HCT116 (cell line): ENCODE measurements at regions not wholly inside any gene's neighbourhood (a gene's known extent, or its start where the extent isn't known, plus 50 kb on each side); places are given as distances from the start of the nearest gene placed in this dataset.

Experiments
- ATAC-seq: fragments of 200-7000 bp; cut with Tn5 transposase; 2 replicates; pipeline ENCODE4 v1.9.1; 2020; ENCODE audit warnings: mild to moderate bottlenecking, moderate library complexity
- BruUV-seq: library from RNA; stranded (reverse); fragments of 400-500 nt; replicated peaks from 2 replicates; lab custom pipeline; 2021; lab: Mats Ljungman, UMichigan
- CTCF ChIA-PET: fragments of 300-600 bp; sonication (Branson Sonifier 250); formaldehyde crosslinking; loops from one replicate; lab custom pipeline; 2021; ENCODE audit warnings: antibody characterized with exemption; lab: Charles Lee
- POLR2A ChIA-PET: fragments of 300-600, 350-600 bp; sonication (Branson Sonifier 250); formaldehyde crosslinking; loops from one replicate; lab custom pipeline; 2021; ENCODE audit warnings: antibody characterized with exemption; lab: Charles Lee
- RAD21 ChIA-PET, 2 experiments: fragments of 300-600 bp; sonication (Branson Sonifier 250); formaldehyde crosslinking; loops; one replicate each; lab custom pipeline; 2023; ENCODE audit warnings: low total read pairs in 2 of 2; ENCODE audit not compliant: uncharacterized antibody in 2 of 2, unreplicated experiment in 2 of 2, low non-redundant PET in 1 of 2; lab: Charles Lee
- DNase-seq: peaks from one replicate; pipeline ENCODE4 v3.0.0-alpha.2; 2010; ENCODE audit warnings: low read depth, low spot score
- H2AFZ ChIP-seq: fragments of 200-600 bp; shearing (Covaris generic), sonication (generic); 2 replicates; pipeline ENCODE4 v1.6.1; 2017; ENCODE audit warnings: low read depth, mixed run types, mixed read lengths, antibody characterized with exemption, low read length; ENCODE audit not compliant: poor library complexity, severe bottlenecking
- H3K27ac ChIP-seq: 2 replicates; pipeline ENCODE4 v1.5.1; 2012; ENCODE audit warnings: low read depth, low read length
- H3K27me3 ChIP-seq: fragments of 200-600 bp; sonication (generic); 2 replicates; pipeline ENCODE4 v1.6.1; 2016; ENCODE audit warnings: mixed run types, low read length, mixed read lengths; ENCODE audit not compliant: insufficient read depth
- H3K36me3 ChIP-seq, 2 experiments: fragments of 200-500 bp in 1 of 2; fragments of 200-600 bp in 1 of 2; sonication (Bioruptor generic) in 1 of 2; sonication (generic) in 1 of 2; 2 replicates each; pipeline versions ENCODE4 v1.5.1 to v1.6.1; 2014 to 2016; ENCODE audit warnings: low read length in 2 of 2, inconsistent platforms in 1 of 2, mixed read lengths in 1 of 2, mixed run types in 1 of 2; ENCODE audit not compliant: insufficient read depth in 2 of 2, control insufficient read depth in 1 of 2
- H3K4me1 ChIP-seq, 2 experiments: fragments of 200-600 bp in 1 of 2; sonication (generic) in 1 of 2; 2 replicates each; pipeline versions ENCODE4 v1.5.1 to v1.6.1; 2012 to 2017; ENCODE audit warnings: low read length in 2 of 2, inconsistent platforms in 1 of 2, mild to moderate bottlenecking in 1 of 2, mixed read lengths in 1 of 2, mixed run types in 1 of 2, moderate library complexity in 1 of 2; ENCODE audit not compliant: insufficient read depth in 2 of 2, control insufficient read depth in 1 of 2
- H3K4me2 ChIP-seq: fragments of 200-600 bp; sonication (generic); 2 replicates; pipeline ENCODE4 v1.6.1; 2017; ENCODE audit warnings: mixed run types, low read length, mixed read lengths
- H3K4me3 ChIP-seq, 2 experiments: fragments of 200-600 bp in 1 of 2; sonication (generic) in 1 of 2; replicated peaks in 1 of 2; 2 replicates each; pipeline ENCODE4 v1.5.1; 2011 to 2016; ENCODE audit warnings: low read length in 2 of 2, control low read depth in 1 of 2, low read depth in 1 of 2, mild to moderate bottlenecking in 1 of 2, mixed read lengths in 1 of 2, mixed run types in 1 of 2
- H3K79me2 ChIP-seq: fragments of 200-600 bp; sonication (generic); 2 replicates; pipeline ENCODE4 v1.6.1; 2017; ENCODE audit warnings: mild to moderate bottlenecking, mixed run types, low read length, moderate library complexity, mixed read lengths; ENCODE audit not compliant: insufficient read depth
- H3K9ac ChIP-seq: fragments of 200-600 bp; sonication (generic); 2 replicates; pipeline ENCODE4 v1.6.1; 2016; ENCODE audit warnings: low read length, mixed read lengths
- H3K9me2 ChIP-seq: fragments of 200-600 bp; sonication (generic), shearing (Covaris generic); 2 replicates; pipeline ENCODE4 v1.6.1; 2017; ENCODE audit warnings: mixed run types, mild to moderate bottlenecking, moderate library complexity; ENCODE audit not compliant: insufficient read depth
- H3K9me3 ChIP-seq, 2 experiments: fragments of 200-500 bp in 1 of 2; fragments of 200-600 bp in 1 of 2; sonication (Bioruptor generic) in 1 of 2; sonication (generic) in 1 of 2; 2 replicates each; pipeline ENCODE4 v1.6.1; 2014 to 2017; ENCODE audit warnings: low read length in 2 of 2, mixed read lengths in 2 of 2, inconsistent platforms in 1 of 2, low read depth in 1 of 2, mild to moderate bottlenecking in 1 of 2, mixed run types in 1 of 2, moderate library complexity in 1 of 2; ENCODE audit not compliant: control insufficient read depth in 1 of 2, insufficient read depth in 1 of 2
- H4K20me1 ChIP-seq: fragments of 200-600 bp; sonication (generic), shearing (Covaris generic); 2 replicates; pipeline ENCODE4 v1.6.1; 2017; ENCODE audit warnings: mixed run types, mild to moderate bottlenecking, moderate library complexity; ENCODE audit not compliant: insufficient read depth
- CBX3 ChIP-seq: IDR thresholded peaks from 2 replicates; pipeline ENCODE4 v1.6.1; 2012; ENCODE audit warnings: low read depth
- EGR1 ChIP-seq: IDR thresholded peaks from 2 replicates; pipeline ENCODE4 v1.6.1; 2012; ENCODE audit warnings: low read depth
- ELF1 ChIP-seq: IDR thresholded peaks from 2 replicates; pipeline ENCODE4 v1.6.1; 2012; ENCODE audit warnings: low read depth, borderline replicate concordance
- EZH2 ChIP-seq: fragments of 200-600 bp; sonication (generic); IDR thresholded peaks from 2 replicates; pipeline ENCODE4 v1.6.1; 2017; ENCODE audit warnings: antibody characterized with exemption, mixed run types
- EZH2phosphoT487 ChIP-seq: fragments of 200-600 bp; IDR thresholded peaks from 2 replicates; pipeline ENCODE4 v1.6.1; 2018; ENCODE audit warnings: antibody characterized with exemption, borderline replicate concordance
- JUND ChIP-seq: IDR thresholded peaks from 2 replicates; pipeline ENCODE4 v1.6.1; 2012
- POLR2AphosphoS5 ChIP-seq: IDR thresholded peaks from 2 replicates; pipeline ENCODE4 v1.6.1; 2011; ENCODE audit warnings: mild to moderate bottlenecking, low read depth, low read length, moderate library complexity
- RAD21 ChIP-seq: IDR thresholded peaks from 2 replicates; pipeline ENCODE4 v1.6.1; 2012; ENCODE audit warnings: low read depth, mild to moderate bottlenecking
- SP1 ChIP-seq: IDR thresholded peaks from 2 replicates; pipeline ENCODE4 v1.6.1; 2012; ENCODE audit warnings: low read depth
- SRF ChIP-seq: IDR thresholded peaks from 2 replicates; pipeline ENCODE4 v1.6.1; 2012; ENCODE audit warnings: low read depth
- TCF7L2 ChIP-seq: IDR thresholded peaks from 2 replicates; pipeline ENCODE4 v1.7.0; 2011; ENCODE audit warnings: borderline replicate concordance, inconsistent platforms; ENCODE audit not compliant: insufficient read depth, insufficient read length; ENCODE audit errors: extremely low read depth
- YY1 ChIP-seq: IDR thresholded peaks from 2 replicates; pipeline ENCODE4 v1.6.1; 2011; ENCODE audit warnings: low read length, low read depth, moderate library complexity, mild to moderate bottlenecking; ENCODE audit not compliant: insufficient replicate concordance; ENCODE audit errors: extremely low read depth
- ZBTB33 ChIP-seq: IDR thresholded peaks from 2 replicates; pipeline ENCODE4 v1.6.1; 2011; ENCODE audit warnings: mild to moderate bottlenecking, low read length, moderate library complexity; ENCODE audit not compliant: insufficient replicate concordance; ENCODE audit errors: extremely low read depth
- intact Hi-C: fragments of 100-400 bp; cut with micrococcal nuclease; formaldehyde crosslinking; loops from 2 replicates; pipeline ENCODE4 v1.10.0; 2022
- TF ChIP-seq, protein P1 (sequence below), 3 experiments: fragments of 200-600 bp in 1 of 3; sonication (generic) in 1 of 3; IDR thresholded peaks in 2 of 3; conservative IDR thresholded peaks in 1 of 3; 2 replicates each; pipeline ENCODE4 v1.5.1; 2012 to 2017; ENCODE audit warnings: low read depth in 2 of 3, low read length in 2 of 3, antibody characterized with exemption in 1 of 3, borderline replicate concordance in 1 of 3, control low read depth in 1 of 3, mild to moderate bottlenecking in 1 of 3, mixed read lengths in 1 of 3, mixed run types in 1 of 3, moderate library complexity in 1 of 3; ENCODE audit not compliant: insufficient read depth in 1 of 3
- TF ChIP-seq, protein P2 (sequence below): IDR thresholded peaks from 2 replicates; pipeline ENCODE4 v1.6.1; 2012

DNA sequence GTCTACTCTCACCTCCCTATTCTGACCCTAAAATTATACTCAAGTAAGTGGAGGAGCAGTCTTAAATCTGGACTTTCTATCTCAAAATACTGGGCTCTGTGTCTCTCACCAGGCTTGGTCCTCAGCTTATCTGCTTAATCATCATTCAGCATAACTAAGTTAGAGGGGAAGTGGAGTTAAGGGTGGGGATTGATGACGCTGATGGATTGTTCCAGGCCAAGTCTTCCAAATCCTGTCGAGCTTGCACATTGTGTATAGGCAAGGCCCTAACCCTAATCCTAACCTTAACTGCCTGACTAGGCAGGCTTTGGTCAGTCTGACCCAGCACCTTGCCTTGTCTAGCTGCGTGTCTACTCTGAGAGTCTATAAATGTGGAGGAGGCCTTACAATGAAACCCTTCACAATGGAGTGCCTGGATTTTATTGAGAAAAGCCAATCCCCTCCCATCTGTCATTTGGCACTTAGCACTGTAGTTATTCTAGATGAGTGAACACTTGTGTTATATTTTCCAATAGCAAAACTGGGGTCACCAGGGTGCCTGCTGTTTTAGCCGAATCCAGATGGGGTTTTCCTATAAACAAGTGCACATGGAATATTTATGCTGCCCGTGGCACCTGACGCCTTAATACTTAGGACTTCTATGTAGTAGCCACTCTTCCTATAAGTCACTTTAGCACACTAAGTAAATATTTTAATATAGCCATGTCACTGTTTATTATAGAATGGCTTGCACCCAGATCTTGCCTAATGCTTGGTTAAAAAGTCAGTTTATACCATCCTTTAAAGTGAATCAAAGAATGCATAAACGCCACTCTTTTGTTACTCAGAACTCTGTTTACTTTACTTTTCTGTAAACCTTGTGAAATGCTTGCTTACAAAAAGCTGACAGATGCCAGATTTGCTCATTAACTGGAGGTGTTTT is 193.2 kb upstream of the MYOCD start:
- Histone ChIP-seq H3K4me3 (no peak overlapping the region), H4K20me1 (no peaks in the 10 kb centered on the region), H3K27me3 (no peaks in the 10 kb centered on the region), H3K9me3 (no peaks in the 10 kb centered on the region), H3K4me1 (no peaks in the 10 kb centered on the region), H3K4me2 (no peak overlapping the region), H3K79me2 (no peaks in the 10 kb centered on the region), H3K9ac (no peak overlapping the region), H2AFZ (no peak overlapping the region), H3K27ac (no peak overlapping the region), H3K36me3 (no peaks in the 10 kb centered on the region), H3K9me2 (no peaks in the 10 kb centered on the region)
- ChIA-PET CTCF (no interaction called here), POLR2A (no interaction called here), RAD21 (no interaction called here)
- ATAC-seq = no peak
- DNase-seq = no peak
- BruUV-seq = no TSS peak
- TF ChIP-seq ELF1 = no peak
- no peak for TF ChIP-seq EZH2phosphoT487
- intact Hi-C loops = no loop called here

GRCh38 chr17:12478311-12478710 is 187.4 kb upstream of the MYOCD start:
- Histone ChIP-seq H4K20me1 (no peaks in the 10 kb centered on the region), H3K79me2 (no peaks in the 10 kb centered on the region), H3K4me3 (no peak overlapping the region), H3K27me3 (no peaks in the 10 kb centered on the region), H3K9ac (no peak overlapping the region), H3K9me2 (no peaks in the 10 kb centered on the region), H2AFZ (no peak overlapping the region), H3K4me1 (no peaks in the 10 kb centered on the region), H3K4me2 (no peak overlapping the region), H3K27ac (no peak overlapping the region), H3K9me3 (no peaks in the 10 kb centered on the region), H3K36me3 (no peaks in the 10 kb centered on the region)
- ChIA-PET CTCF (no interaction called here), RAD21 (no interaction called here), POLR2A (no interaction called here)
- DNase-seq (no peak), ATAC-seq (no peak)
- intact Hi-C loops = no loop called here
- no TSS peak for BruUV-seq
- TF ChIP-seq POLR2AphosphoS5 = no peak
- no peak for TF ChIP-seq SP1
- TF ChIP-seq, protein P1, sequence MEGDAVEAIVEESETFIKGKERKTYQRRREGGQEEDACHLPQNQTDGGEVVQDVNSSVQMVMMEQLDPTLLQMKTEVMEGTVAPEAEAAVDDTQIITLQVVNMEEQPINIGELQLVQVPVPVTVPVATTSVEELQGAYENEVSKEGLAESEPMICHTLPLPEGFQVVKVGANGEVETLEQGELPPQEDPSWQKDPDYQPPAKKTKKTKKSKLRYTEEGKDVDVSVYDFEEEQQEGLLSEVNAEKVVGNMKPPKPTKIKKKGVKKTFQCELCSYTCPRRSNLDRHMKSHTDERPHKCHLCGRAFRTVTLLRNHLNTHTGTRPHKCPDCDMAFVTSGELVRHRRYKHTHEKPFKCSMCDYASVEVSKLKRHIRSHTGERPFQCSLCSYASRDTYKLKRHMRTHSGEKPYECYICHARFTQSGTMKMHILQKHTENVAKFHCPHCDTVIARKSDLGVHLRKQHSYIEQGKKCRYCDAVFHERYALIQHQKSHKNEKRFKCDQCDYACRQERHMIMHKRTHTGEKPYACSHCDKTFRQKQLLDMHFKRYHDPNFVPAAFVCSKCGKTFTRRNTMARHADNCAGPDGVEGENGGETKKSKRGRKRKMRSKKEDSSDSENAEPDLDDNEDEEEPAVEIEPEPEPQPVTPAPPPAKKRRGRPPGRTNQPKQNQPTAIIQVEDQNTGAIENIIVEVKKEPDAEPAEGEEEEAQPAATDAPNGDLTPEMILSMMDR (IDR thresholded peaks at IDR 0.05 in 2 of 3, conservative IDR thresholded peaks at IDR 0.05 in 1 of 3; ENCODE audit: borderline replicate concordance in 1 of 3, insufficient read depth in 1 of 3, low read depth in 2 of 3, low read length in 2 of 3) = no peak
- no peak for TF ChIP-seq ZBTB33
- no peak for TF ChIP-seq SRF
- TF ChIP-seq TCF7L2 = no peak
- TF ChIP-seq EZH2phosphoT487 = no peak
- TF ChIP-seq, protein P2, sequence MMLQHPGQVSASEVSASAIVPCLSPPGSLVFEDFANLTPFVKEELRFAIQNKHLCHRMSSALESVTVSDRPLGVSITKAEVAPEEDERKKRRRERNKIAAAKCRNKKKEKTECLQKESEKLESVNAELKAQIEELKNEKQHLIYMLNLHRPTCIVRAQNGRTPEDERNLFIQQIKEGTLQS = no peak
- TF ChIP-seq EZH2 = no peak
- TF ChIP-seq EGR1 = no peak
- no peak for TF ChIP-seq JUND
- no peak for TF ChIP-seq ELF1
- no peak for TF ChIP-seq CBX3
- TF ChIP-seq YY1 = no peak
- TF ChIP-seq RAD21 = no peak
